DOHH2 (cell line): ENCODE measurements at regions not wholly inside any gene's neighbourhood (a gene's known extent, or its start where the extent isn't known, plus 50 kb on each side); places are given as distances from the start of the nearest gene placed in this dataset.

Experiments used
- H3F3A ChIP-seq: fragments of 200-600 bp; sonication (generic), shearing (Covaris generic); 2 replicates; pipeline ENCODE4 v1.6.0; 2016; ENCODE audit warnings: antibody characterized with exemption, mild to moderate bottlenecking; ENCODE audit not compliant: control insufficient read depth, insufficient read depth
- H3K27ac ChIP-seq: fragments of 200-600 bp; sonication (generic); 2 replicates; pipeline ENCODE4 v1.5.1; 2014; ENCODE audit warnings: low read depth, mild to moderate bottlenecking, low read length, moderate library complexity
- H3K27me3 ChIP-seq: fragments of 200-600 bp; sonication (generic); 2 replicates; pipeline ENCODE4 v1.6.1; 2014; ENCODE audit warnings: mild to moderate bottlenecking, low read length, mixed read lengths; ENCODE audit not compliant: control insufficient read depth
- H3K36me3 ChIP-seq: fragments of 200-600 bp; sonication (generic); 2 replicates; pipeline ENCODE4 v1.6.1; 2014; ENCODE audit warnings: mild to moderate bottlenecking, low read length, moderate library complexity, mixed read lengths; ENCODE audit not compliant: control insufficient read depth
- H3K4me1 ChIP-seq: fragments of 200-600 bp; sonication (generic); 2 replicates; pipeline ENCODE4 v1.6.1; 2014; ENCODE audit warnings: mild to moderate bottlenecking, low read length, mixed read lengths; ENCODE audit not compliant: control insufficient read depth
- H3K4me2 ChIP-seq: fragments of 200-600 bp; sonication (generic); 2 replicates; pipeline ENCODE4 v1.6.0; 2014; ENCODE audit warnings: mild to moderate bottlenecking, low read length, moderate library complexity
- H3K4me3 ChIP-seq: fragments of 200-600 bp; sonication (generic); 2 replicates; pipeline ENCODE4 v1.5.1; 2014; ENCODE audit warnings: mild to moderate bottlenecking, low read length, mixed read lengths
- H3K79me2 ChIP-seq: fragments of 200-600 bp; sonication (generic); 2 replicates; pipeline ENCODE4 v1.6.1; 2014; ENCODE audit warnings: mild to moderate bottlenecking, low read length, mixed read lengths; ENCODE audit not compliant: control insufficient read depth
- H3K9me2 ChIP-seq: fragments of 200-600 bp; sonication (generic); replicated peaks from 2 replicates; pipeline ENCODE4 v1.6.1; 2014; ENCODE audit warnings: mild to moderate bottlenecking, low read length, mixed read lengths; ENCODE audit not compliant: control insufficient read depth
- H3K9me3 ChIP-seq: fragments of 200-600 bp; sonication (generic); 2 replicates; pipeline ENCODE4 v1.6.1; 2014; ENCODE audit warnings: antibody characterized with exemption, low read length, mixed read lengths; ENCODE audit not compliant: control insufficient read depth, insufficient read depth
- H4K20me1 ChIP-seq: fragments of 200-600 bp; sonication (generic); 2 replicates; pipeline ENCODE4 v1.6.0; 2014; ENCODE audit warnings: low read depth, mild to moderate bottlenecking, antibody characterized with exemption, low read length, moderate library complexity; ENCODE audit not compliant: control insufficient read depth, insufficient read depth
- CTCF ChIP-seq: fragments of 200-600 bp; sonication (generic); IDR thresholded peaks from one replicate; pipeline ENCODE4 v1.5.1; 2014; ENCODE audit warnings: antibody characterized with exemption, mild to moderate bottlenecking, low read depth, low read length; ENCODE audit not compliant: poor library complexity, severe bottlenecking
- EZH2phosphoT487 ChIP-seq: fragments of 200-600 bp; sonication (generic); IDR thresholded peaks from 2 replicates; pipeline ENCODE4 v1.6.1; 2017; ENCODE audit warnings: borderline replicate concordance, mild to moderate bottlenecking, antibody characterized with exemption, low read length, moderate library complexity, mixed read lengths

DNA sequence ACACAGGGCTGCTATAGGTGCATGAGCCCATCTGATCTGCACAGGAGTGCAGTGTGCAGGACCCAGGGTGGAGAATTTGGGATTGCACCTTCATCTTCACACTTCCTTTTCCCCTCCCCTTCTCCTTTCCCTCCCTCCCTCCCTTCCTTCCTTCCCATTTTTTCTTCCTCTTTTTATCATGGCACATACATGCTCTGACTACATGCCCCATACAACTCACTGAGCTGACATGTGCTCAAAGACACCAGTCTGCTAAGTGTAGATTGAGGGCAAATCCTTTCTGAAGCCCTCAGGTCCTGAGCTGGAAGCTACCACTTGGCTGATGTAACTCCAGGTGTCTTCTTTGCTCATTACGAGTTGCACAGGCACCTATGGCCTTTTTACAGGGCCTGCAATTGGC, 365.3 kb upstream of the ZNF32 start:
- Histone ChIP-seq H3K9me2 (no peaks in the 10 kb centered on the region), H3K36me3 (no peaks in the 10 kb centered on the region), H3K4me2 (no peak overlapping the region), H4K20me1 (no peaks in the 10 kb centered on the region), H3K4me1 (no peaks in the 10 kb centered on the region), H3F3A (no peaks in the 10 kb centered on the region), H3K27me3 (no peaks in the 10 kb centered on the region), H3K79me2 (no peaks in the 10 kb centered on the region), H3K4me3 (no peak overlapping the region), H3K27ac (no peak overlapping the region), H3K9me3 (no peaks in the 10 kb centered on the region)
- TF ChIP-seq EZH2phosphoT487, result no peak

GRCh38 chr10:44012921-44013320, 364.2 kb upstream of the ZNF32 start:
- Histone ChIP-seq H3K27ac (no peak overlapping the region), H3K4me1 (no peaks in the 10 kb centered on the region), H3K79me2 (no peaks in the 10 kb centered on the region), H3K9me2 (no peaks in the 10 kb centered on the region), H3K9me3 (no peaks in the 10 kb centered on the region), H3K27me3 (no peaks in the 10 kb centered on the region), H3K4me3 (no peak overlapping the region), H3K36me3 (no peaks in the 10 kb centered on the region), H3F3A (no peaks in the 10 kb centered on the region), H3K4me2 (no peak overlapping the region), H4K20me1 (no peaks in the 10 kb centered on the region)
- no peak for TF ChIP-seq EZH2phosphoT487
- TF ChIP-seq CTCF, result no peak

DNA sequence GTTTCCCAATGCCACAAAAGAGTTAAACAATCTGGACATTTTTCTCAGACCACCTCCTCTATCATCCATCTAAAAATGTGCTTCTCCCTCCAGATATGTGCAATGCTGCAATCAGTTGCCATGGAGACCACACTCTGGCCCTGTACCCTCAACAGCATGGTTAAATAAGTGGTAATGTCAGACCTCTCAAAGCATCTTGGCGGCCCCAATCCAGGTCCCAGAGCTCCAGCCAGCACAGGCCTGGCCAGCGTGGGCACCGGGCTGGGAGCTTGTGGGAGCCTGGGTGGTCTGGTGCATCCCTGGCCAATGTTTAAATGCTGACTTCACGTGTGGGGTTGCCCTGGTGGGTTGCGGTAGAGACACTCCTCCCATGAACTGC, 362.9 kb upstream of the ZNF32 start:
- Histone ChIP-seq H3F3A (no peaks in the 10 kb centered on the region), H3K4me2 (no peak overlapping the region), H3K9me3 (no peaks in the 10 kb centered on the region), H3K4me3 (no peak overlapping the region), H3K36me3 (no peaks in the 10 kb centered on the region), H3K9me2 (no peaks in the 10 kb centered on the region), H3K27ac (no peak overlapping the region), H3K79me2 (no peaks in the 10 kb centered on the region), H3K27me3 (no peaks in the 10 kb centered on the region), H3K4me1 (no peaks in the 10 kb centered on the region), H4K20me1 (no peaks in the 10 kb centered on the region)
- TF ChIP-seq CTCF, result no peak

GRCh38 chr10:44010873-44011602, 362.4 kb upstream of the ZNF32 start:
- Histone ChIP-seq H3F3A (no peaks in the 10 kb centered on the region), H3K9me3 (no peaks in the 10 kb centered on the region), H3K36me3 (no peaks in the 10 kb centered on the region), H3K79me2 (no peaks in the 10 kb centered on the region), H3K4me2 (no peak overlapping the region), H3K27me3 (no peaks in the 10 kb centered on the region), H3K4me3 (no peak overlapping the region), H4K20me1 (no peaks in the 10 kb centered on the region), H3K27ac (no peak overlapping the region), H3K9me2 (no peaks in the 10 kb centered on the region), H3K4me1 (no peaks in the 10 kb centered on the region)
- TF ChIP-seq EZH2phosphoT487, result no peak
- TF ChIP-seq CTCF, result no peak
